Psoas muscle (tissue), 7 donors: ENCODE measurements at regions not wholly inside any gene's neighbourhood (a gene's known extent, or its start where the extent isn't known, plus 50 kb on each side); places are given as distances from the start of the nearest gene placed in this dataset.

Experiments used
- ATAC-seq, 4 donors: fragments of 200-7000 bp; cut with Tn5 transposase; one replicate each; pipeline ENCODE4 v1.9.1; 2020; ENCODE audit warnings: moderate library complexity in 3 of 4, mild to moderate bottlenecking in 2 of 4
- DNase-seq, 2 donors: peaks; one replicate each; pipeline ENCODE4 v3.0.0-alpha.2; 2020
- H3K27ac ChIP-seq: fragments of 200-600 bp; one replicate; pipeline ENCODE4 v1.8.0; 2022
- H3K27me3 ChIP-seq, 3 donors: fragments of 200-600 bp in 1 of 3; one replicate each; pipeline versions ENCODE4 v1.6.1 to v1.8.0; 2013 to 2022; ENCODE audit warnings: low read length in 2 of 3, mild to moderate bottlenecking in 2 of 3, moderate library complexity in 1 of 3; ENCODE audit not compliant: insufficient read depth in 3 of 3
- H3K36me3 ChIP-seq, 2 donors: fragments of 200-600 bp in 1 of 2; one replicate each; pipeline versions ENCODE4 v1.6.1 to v1.8.0; 2013 to 2022; ENCODE audit warnings: low read depth in 1 of 2, mild to moderate bottlenecking in 1 of 2, moderate library complexity in 1 of 2; ENCODE audit not compliant: insufficient read depth in 1 of 2
- H3K4me1 ChIP-seq: fragments of 200-600 bp; one replicate; pipeline ENCODE4 v1.8.0; 2022
- H3K4me3 ChIP-seq: fragments of 200-600 bp; one replicate; pipeline ENCODE4 v1.8.0; 2022; ENCODE audit warnings: mild to moderate bottlenecking
- H3K9me3 ChIP-seq: fragments of 200-600 bp; one replicate; pipeline ENCODE4 v1.8.0; 2022
- CTCF ChIP-seq: fragments of 200-600 bp; IDR thresholded peaks from one replicate; pipeline ENCODE4 v1.8.0; 2022; ENCODE audit warnings: antibody characterized with exemption
- WGBS, 3 donors: extraction: QIAGEN DNeasy Blood & Tissue Kit; methylation state at CpG; one replicate each; pipeline versions ENCODE4 v1.1.6 to v1.1.7; 2013; 5-methylcytosine and 5-hydroxymethylcytosine counted together
- intact Hi-C, 2 donors: fragments of 100-400 bp; cut with DNase I; formaldehyde crosslinking; loops; one replicate each; pipeline versions ENCODE4 v1.11.0 to v1.14.2; 2022
- donor health status: healthy with polysubstance abuse.
- donor health status: DM: no; HTN: no; CAD: no; lungs with moderate emphysema.
- donor health status: Bipolar disorder and iron deficiency.
- donor health status: healthy.
- donor health status: DM: yes; HTN: yes; CAD: no.
- donor health status: DM: no; HTN: no; CAD: no.
- donor health status: DM: yes; HTN: yes; CAD: no.

GRCh38 chr12:124380796-124381455 is 86.0 kb downstream of the RFLNA start:
- H3K27ac ChIP-seq = peak overlapping the region; percentile 96
- 42 to 52% (median 42%) methylated on average over 8 of the region's 8 CpGs for WGBS, 3 donors
- H3K4me3 ChIP-seq = no peak overlapping the region
- H3K4me1 ChIP-seq = peaks cover 73% of the 10 kb centered on the region
- no peaks in the 10 kb centered on the region for H3K27me3 ChIP-seq
- H3K9me3 ChIP-seq = no peaks in the 10 kb centered on the region
- peak in 3 of 4 donors; percentile 1 to 5 (median 2) for ATAC-seq
- intact Hi-C loops = no loop called here
- TF ChIP-seq CTCF = no peak
- DNase-seq = no peak
- peaks cover 3 to 74% of the 10 kb centered on the region in 2 donors for H3K36me3 ChIP-seq

DNA sequence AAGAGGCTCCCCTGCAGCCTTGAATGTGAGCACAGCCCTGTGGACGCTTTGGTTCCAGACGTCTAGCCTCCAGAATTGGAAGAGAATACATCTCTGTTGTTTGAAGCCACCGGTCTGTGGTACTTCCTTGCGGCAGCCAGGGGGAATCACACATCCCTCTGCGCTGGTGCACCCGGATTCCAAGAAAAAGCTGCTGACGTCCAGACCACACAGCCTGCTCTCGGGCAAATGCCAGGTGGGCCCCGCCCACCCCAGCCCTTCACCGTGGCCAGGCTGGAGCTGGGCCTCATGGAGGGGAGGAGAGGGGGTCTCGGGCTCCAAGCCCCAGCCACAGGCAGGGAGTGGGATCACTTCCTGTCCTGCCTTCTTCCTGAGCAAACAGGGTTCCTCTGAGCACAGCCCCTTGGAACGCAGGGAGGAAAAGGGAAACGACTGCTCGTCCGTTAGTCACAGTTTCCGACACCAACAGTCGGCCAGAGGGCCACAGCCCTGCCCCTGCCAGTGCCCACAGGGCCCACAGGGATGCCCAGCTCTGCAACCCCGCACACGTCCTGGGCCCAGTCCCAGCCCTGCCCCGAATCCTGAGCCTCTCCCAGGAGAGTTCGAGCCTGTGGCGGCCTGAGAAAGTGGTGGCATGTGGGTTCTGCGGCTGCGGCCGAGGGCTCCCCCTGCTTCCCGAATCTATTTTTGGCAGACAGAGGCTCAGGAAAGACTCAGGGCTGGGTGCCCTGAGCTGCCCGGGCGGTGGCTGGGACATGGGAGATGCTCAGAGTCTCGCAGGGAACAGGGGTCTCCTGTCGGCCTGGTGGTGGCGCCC is 85.3 kb downstream of the RFLNA start:
- no peak overlapping the region for H3K4me3 ChIP-seq
- no peaks in the 10 kb centered on the region for H3K27me3 ChIP-seq
- 6 to 13% (median 7%) methylated on average over 30 to 31 of the region's 31 CpGs for WGBS, 3 donors
- TF ChIP-seq CTCF = peak; percentile 49
- no peaks in the 10 kb centered on the region for H3K9me3 ChIP-seq
- peak overlapping the region; percentile 96 for H3K27ac ChIP-seq
- ATAC-seq (peak; percentile 37 to 67 (median 55)), DNase-seq (peak; percentile 76 to 85)
- intact Hi-C loops = no loop called here
- H3K36me3 ChIP-seq = peaks cover 3 to 76% of the 10 kb centered on the region in 2 donors
- H3K4me1 ChIP-seq = peaks cover 65% of the 10 kb centered on the region

GRCh38 chr12:124379379-124379937 is 84.6 kb downstream of the RFLNA start:
- Histone ChIP-seq H3K36me3 (peaks cover 3 to 75% of the 10 kb centered on the region in 2 donors), H3K27ac (peak overlapping the region; percentile 96), H3K9me3 (no peaks in the 10 kb centered on the region), H3K27me3 (no peaks in the 10 kb centered on the region), H3K4me3 (no peak overlapping the region), H3K4me1 (peaks cover 63% of the 10 kb centered on the region)
- WGBS, 3 donors = 52 to 61% (median 54%) methylated on average over 17 of the region's 17 CpGs
- DNase-seq = peak in 1 of 2 donors; percentile 27
- intact Hi-C loops = no loop called here
- TF ChIP-seq CTCF = no peak
- no peak for ATAC-seq

- peak overlapping the region; percentile 96 for H3K27ac ChIP-seq
- ATAC-seq = peak in 1 of 4 donors; percentile 10
- peaks cover 3 to 74% of the 10 kb centered on the region in 2 donors for H3K36me3 ChIP-seq
- H3K4me1 ChIP-seq = peaks cover 58% of the 10 kb centered on the region
- no peaks in the 10 kb centered on the region for H3K9me3 ChIP-seq
- intact Hi-C loops = no loop called here
- no peak for TF ChIP-seq CTCF
- no peaks in the 10 kb centered on the region for H3K27me3 ChIP-seq
- H3K4me3 ChIP-seq = no peak overlapping the region
- 38 to 63% (median 45%) methylated on average over 12 to 13 of the region's 13 CpGs for WGBS, 3 donors
- DNase-seq = no peak
Observed at GRCh38 chr12:124378926-124379325, 84.0 kb downstream of the RFLNA start.
